HG02610 (cell line): ENCODE measurements at regions not wholly inside any gene's neighbourhood (a gene's known extent, or its start where the extent isn't known, plus 50 kb on each side); places are given as distances from the start of the nearest gene placed in this dataset.

Source experiments
- ATAC-seq: cut with Tn5 transposase; IDR thresholded peaks from one replicate; pipeline ENCODE4 v1.9.1; 2021; ENCODE audit warnings: mild to moderate bottlenecking, moderate library complexity; ENCODE audit not compliant: unreplicated experiment

DNA sequence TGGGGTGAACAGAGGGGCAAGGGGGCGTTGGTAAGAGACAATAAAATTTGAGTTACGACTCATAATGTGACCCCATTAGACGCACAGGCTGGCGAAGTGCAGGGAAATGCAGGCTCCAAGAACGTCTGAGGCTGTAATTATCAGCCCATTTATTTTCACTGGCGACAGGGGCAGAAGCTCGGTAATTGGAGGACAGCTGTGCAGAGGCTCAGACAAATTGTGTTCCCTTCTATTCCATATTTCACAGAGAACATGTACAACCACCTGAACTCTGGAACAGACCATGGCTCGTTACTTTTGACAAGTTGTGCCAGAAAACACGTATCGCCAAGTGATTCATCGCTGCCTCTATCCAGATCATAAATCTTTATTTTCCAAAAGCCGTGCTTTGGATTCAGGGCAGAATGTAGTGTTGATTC, 137.3 kb upstream of the FRMD4A start:
- ATAC-seq, result no peak

DNA sequence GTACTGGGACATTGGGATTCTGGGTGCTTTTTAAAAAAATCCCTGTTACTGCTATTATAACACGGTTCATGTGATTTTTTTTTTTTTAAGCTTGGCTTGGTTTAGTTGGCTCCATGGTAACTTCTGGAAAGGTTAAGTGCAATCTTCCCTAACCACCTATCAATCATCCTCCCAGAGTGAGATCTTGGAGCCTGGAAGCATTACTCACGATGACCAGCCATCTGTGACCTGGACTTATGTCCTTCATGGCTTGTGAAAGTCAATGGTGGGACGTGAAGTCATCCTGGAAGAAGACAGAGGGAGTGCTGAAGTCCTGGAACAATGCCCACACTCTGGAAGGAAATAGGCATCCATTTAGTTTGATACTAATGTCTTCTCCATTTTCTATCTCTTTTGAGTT, 135.5 kb upstream of the FRMD4A start:
- no peak for ATAC-seq

DNA sequence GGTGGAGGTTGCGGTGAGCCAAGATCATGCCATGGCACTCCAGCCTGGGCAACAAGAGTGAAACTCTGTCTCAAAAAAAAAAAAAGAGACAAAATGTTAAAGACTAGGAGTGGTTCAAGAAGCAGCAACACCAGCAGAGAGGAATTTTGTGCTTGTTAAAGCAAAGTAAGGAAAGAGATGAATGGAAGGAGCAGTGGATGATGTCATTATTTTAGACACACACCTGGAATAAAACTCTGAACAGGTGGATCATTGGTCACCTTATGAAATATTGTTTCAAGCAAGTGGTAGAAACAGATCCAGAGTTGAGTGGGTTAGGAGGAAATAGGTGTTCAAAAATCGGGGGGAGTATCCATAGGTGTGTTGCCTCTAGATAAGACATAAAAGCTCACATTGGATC, 129.7 kb upstream of the FRMD4A start:
- ATAC-seq, result no peak

DNA sequence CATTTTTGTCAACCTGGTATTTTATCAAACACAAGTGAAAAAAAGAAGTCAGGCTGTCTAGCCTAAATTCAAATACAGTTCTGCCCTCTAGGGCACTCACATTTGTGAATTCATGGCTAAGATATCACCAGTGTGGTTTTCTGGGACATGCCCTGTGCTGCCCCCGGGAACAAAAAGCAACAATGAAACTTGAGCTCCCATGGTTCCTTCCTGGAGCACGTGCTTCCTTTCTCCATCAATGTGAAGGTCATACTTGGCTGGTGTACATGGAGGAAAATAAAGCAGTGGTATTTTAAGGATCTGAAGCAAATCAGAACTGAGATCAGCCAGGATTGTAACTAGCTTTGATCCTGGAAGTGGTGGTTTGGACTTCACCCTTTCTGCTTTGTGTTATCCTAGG, 128.9 kb upstream of the FRMD4A start:
- no peak for ATAC-seq

DNA sequence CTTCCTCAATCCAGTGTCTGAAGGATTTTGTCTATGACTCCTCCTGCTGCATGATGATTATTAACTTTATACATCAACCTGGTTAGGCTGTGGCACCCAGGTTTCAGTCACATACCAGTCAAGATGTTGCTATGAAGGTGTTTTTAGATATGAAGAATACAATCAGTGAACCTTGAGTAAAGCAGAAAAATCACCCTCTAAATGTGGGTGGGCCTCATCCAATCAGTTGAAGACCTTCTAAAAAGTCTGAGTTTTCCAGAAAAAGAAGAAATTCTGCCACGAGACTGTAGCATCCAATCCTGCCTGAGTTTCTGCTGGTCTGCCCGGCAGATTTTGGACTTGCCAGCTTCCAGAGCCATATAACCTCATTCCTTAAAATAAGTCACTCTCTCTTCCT, 126.1 kb upstream of the FRMD4A start:
- ATAC-seq, result no peak

DNA sequence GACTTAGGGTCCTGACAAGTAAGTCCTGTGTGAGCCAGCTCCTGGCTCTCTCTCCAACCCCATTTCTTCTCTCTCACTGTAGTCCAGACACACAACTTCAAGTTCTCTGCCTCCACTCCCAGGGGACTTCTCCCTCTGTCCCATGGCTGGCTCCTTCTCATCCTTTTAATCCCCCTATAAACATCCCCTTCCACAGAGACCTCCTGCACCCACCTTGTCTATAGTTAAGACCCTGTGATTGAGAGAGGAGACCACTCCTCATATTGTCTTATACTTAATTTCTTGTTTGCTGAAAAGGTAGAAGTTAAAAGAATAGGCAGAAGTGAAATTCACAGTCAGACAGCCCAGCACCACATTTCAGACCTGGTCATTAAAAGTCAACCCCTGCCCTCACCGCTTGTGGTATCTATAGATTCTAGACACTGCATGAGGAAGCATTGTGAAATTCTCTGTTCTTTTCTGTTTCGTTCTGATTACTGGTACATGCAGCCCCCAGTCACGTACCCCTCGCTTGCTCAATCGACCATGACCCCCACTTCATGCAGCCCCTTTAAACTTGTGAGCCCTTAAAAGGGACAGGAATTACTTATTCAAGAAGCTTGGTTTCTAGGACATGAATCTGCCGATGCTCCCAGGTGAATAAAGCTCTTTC, 125.6 kb upstream of the FRMD4A start:
- no peak for ATAC-seq

DNA sequence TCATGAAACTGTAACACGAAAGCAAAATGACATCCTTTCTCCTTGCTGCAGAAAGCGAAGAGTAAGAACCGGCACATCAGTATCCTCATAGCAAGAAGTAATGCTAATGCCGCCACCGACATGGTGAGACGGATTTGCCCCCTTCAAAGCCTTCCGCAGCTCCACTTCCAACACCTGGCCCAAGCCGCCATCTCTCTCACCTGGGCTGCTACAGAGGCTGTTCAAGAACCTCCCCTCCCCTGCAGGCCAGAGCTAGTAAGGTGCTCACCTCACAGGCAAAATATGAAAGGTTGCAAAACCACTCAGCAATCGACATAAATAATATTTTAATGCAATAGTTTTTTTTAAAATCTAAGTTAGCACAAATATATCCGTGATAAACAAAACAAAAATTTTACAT, 123.9 kb upstream of the FRMD4A start:
- no peak for ATAC-seq

DNA sequence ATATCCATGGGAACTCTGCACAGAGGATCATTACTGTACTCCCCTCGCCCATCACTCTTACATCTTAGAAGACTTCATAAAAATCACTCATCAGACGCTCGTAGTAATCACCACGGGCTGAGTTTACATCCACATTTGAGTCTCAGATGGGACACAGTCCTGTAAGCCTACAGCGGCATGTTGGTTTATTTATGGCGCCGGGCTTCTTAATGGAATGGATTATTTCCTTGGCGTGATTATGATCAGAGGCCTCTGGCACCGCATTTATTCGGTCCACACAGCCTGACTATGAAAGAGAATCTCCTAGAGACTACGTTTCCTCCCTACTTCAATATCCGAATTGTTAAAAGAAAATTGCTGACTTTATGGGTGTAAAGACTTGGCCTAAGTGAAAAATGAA, 123.5 kb upstream of the FRMD4A start:
- no peak for ATAC-seq

DNA sequence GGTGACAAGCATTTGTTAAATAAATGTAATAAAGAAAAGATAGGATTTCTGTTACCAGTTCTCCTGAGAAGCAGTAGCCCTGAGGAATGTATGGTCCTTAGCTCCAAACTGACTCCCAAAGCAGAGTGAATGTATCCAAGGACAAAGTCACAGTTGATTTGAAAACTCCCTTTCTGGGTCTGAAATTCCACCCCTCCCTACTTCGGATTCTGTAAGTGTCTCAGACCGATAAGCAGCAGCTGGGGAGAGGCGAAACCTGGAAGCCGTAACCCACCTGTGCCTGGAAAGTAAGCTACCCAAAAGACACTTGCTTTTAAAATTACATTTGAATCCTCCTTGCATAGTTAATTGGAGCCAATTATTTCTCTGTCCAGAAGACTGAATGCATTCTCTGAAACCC, 122.9 kb upstream of the FRMD4A start:
- ATAC-seq, result no peak

DNA sequence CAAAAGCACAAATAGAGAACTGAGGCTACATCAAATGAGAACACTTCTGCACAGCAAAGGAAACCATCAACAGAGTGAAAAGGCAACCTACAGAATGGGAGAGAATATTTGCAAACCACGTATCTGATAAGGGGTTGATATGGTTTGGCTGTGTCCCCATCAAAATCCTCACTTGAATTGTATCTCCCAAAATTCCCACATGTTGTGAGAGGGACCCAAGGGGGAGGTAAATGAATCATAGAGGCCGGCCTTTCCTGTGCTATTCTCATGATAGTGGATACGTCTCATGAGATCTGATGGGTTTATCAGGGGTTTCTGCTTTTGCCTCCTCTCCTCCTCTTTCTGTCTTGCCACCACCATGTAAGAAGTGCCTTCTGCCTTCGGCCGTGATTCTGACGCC, 120.6 kb upstream of the FRMD4A start:
- no peak for ATAC-seq

DNA sequence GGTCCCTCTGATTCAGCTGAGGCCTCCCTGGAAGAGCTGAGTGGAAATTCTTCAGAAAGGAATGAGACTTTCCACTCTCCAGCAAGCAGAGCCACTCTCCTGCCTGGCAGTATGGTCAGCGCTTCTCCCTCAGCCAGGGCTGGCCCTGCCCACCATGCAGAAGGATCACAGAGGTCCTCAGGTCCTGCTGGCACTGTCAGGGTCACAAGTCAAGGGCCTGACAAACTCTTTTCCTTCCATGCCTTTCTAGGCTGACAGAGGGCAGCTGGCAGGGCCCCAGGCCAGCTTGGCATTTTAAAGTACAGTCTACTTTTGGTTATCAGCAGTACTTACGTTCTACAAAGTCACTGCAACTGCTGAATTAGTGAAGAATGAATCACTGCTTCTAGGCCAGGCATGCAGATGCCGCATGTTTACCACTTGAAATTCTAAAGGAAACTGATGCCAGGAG, 119.3 kb upstream of the FRMD4A start:
- no peak for ATAC-seq

DNA sequence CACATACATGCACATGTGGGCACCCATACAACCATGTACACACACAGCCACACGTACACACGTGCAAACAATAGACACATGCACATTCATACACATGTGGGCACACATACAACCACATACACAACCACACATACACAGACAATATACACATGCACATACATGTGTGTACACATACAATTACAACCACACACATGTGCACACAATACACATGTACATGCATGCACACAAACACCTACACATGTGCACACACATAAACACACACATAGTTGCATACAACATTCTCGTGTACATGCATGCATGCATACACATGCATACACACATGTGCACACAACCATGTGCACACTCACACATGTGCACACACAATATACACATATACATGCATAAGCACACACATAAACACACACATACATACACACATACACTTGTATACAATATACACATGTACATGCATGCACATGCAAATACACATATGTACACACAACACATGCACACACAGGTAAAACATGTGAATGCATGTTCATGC, 118.6 kb upstream of the FRMD4A start:
- ATAC-seq, result no peak

DNA sequence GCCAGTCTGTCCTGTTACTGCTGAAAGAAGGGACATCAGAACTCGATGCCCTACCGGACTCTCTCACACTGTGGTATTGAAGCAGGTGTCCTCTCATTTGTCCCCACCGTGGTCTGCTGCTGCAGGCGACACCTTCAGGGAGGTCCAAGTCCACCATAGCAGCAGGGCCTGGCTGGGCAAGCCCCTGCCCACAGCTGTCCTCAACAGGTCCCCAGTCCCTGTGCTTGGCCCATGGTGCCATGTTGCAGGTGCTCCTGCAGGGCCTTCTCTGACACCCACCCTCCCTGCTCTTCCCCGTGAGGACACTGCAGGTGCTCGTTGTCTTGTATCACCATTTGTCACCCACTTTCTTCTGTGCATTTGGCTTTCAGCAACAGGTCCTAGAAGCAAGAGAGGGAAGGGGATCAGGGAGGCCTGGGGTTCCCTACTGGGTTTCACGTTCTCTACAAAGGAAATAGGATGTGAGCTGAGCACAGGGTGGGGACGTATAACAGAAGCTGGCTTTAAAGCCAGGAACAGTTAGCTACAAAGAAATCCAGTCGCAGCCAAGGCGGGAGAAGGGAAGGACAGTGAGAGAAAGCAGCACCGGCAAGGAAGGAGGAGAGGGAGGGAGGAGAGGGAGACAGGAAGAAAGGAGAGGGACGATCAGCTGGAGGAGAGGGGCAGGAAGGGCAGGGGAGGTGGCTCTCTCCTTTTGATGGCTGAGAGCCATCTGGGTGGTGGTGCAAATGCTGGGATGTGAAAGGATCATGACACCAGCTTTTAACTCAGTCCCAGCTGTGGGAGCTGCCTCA, 117.7 kb upstream of the FRMD4A start:
- no peak for ATAC-seq

DNA sequence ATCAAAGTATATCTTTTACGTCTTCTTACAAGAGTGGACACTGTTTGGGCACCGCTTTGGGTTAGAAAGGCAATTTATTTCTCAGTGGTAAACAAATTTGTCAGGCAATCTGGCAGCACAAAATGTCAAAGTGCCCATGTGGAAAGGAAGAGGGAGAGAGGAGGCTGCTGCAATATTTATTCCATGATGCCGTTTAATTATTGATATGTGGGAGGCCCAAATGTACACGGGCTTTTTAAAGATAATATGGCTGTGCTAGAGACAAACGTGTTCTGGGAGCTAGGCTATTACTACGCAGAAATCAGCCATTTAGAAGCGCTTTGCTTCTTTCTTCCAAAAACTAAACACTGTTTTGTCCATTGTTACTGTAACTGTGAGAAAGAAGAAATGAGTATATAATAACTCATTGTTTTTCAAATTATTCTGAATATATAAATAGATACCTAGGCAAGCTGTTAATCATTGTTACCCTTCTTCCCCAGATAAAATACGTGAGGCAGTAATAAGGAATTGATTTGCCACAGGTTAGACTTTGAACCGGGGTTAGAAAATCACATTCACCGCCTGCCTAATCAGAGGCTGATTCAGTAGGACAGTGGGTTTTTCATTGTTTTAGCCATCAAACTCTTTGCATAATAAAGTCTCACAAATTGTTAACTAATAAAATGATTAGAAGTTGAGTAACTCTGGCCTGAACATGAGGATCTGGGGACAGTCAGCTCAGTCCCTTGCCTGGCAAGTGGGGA, 116.5 kb upstream of the FRMD4A start:
- no peak for ATAC-seq

DNA sequence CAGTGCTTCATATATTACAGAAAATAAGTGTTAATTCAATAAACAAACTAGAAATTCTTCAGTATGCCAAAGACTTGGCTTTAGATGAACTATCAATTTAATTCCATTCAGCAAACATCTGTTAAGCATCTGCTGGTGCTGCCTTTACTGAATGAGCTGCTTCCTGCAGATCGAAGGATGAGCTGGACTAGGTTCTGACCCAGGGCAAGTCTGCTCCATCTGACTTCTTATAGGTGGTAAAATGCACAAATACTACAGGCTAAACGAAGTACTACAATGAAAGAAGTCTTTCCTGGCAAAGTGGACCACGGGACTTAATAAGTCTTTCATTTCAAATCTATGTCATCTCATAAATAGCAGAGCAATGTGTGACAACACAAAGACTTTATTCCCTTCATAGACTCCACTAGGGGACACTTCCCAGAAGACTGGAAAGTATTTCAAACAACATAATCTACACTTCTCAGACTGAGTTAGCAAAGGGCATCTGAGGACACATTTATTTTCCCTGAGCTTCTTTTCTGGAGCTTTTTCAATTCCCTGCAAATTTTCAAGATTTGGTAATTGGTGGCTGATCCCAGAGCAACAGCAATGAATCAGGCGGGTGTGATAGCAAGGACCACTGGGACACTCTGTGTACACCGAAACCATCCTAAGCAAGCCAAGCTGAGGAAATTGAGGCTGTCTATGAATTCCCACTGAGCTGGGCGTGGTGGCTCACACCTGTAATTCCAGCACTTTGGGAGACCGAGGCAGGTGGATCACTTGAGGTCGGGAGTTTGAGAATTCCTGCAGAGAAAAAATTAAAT, 108.9 kb upstream of the FRMD4A start:
- no peak for ATAC-seq

DNA sequence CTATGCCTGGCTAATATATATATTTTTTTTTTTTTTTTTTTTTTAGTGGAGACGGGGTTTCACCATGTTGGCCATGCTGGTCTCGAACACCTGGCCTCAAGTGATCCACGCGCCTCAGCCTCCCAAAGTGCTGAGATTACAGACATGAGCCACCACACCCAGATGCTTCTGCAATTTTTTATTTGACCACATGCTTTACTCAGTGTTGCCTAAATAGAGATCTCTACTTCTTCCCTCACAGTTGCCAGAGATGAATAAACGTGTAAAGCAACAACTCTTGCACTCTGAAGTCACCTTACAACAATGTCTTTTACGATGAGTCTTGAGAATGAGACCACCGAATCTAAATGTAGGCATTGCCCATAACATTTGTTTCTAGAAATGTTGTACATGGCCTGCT, 107.9 kb upstream of the FRMD4A start:
- ATAC-seq, result no peak

DNA sequence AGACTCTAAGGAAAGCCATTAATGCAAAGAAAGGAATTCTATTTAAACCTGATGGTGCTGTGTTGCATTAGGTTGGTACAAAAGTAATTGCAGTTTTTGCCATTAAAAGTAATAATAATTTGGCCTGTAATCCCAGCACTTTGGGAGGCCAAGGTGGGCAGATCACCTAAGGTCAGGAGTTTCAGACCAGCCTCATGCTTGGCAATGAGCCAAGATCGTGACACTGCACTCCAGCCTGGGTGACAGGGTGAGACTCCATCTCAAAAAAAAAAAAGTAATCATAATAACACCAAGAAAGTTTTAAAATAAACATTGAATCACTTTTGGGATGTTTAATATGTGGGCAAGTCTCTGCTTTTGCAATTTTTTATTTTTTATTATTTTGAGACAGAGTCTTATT, 107.3 kb upstream of the FRMD4A start:
- ATAC-seq, result no peak

DNA sequence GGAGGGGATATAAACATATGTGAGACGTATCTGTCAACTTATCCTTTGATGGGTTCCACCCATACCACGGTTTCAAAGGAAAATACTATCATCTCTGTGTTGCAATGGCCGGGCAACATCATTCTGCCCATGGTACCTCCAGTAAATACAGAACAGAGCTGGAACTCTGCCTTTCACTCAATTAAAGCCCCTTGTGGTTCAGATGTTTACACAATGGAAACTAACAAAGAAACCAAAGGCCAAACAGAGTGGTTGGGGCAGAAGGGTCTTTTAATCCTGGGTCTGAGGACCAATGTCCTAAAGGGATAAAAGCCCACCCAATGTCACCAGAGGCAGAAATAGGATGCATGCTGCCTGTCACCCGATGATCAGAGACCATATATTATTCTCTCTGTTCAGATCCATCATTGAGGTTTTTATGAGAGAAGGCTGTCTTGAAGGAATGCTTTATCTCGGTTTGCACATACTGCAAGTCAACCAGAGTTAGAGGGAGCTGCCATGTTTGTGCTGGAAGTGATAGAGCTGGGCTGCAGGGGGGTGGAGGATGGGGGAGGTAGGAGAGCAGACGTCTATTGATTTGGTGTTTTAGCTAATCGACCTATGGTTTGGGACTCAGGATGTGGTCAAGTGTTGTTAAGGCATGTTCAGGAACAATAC, 105.4 kb upstream of the FRMD4A start:
- ATAC-seq, result no peak

DNA sequence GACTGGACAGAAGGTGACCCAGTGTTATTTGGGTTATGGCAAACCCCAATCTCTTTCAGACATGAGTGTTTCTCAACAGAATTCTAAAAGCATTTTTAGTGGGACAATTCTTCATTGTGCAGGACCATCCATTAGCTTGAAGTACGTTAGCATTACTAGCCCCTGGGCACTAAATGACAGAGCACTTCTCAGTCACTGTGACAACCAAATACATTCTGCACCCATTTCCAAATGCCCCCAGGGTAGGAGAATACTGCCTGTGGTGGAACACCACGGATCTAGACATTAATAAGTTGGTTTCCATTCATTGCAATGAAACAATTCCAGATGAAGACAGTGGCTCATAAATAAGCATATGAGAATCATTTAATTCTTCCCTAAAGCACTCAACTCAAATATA, 102.4 kb upstream of the FRMD4A start:
- no peak for ATAC-seq

DNA sequence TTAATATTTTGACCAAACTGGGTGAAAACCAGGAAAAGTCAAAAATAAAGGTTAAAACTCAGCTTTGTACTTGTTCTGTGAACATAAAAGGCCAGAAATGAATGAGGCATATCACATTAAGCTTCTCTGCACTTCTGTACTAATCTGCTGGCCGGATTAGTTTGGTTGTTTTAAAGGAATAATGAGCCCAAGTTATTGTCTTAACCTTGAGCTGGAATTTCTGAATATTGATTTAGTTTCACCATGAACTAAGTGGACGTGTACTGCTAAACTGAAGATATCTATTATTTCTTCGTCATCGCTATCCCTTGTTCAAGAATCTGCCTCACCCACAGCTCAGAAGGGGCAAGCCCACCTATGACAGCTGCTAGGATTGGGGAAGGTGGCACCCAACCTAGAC, 101.1 kb upstream of the FRMD4A start:
- no peak for ATAC-seq
